PFSK-1 (cell line): ENCODE measurements at regions not wholly inside any gene's neighbourhood (a gene's known extent, or its start where the extent isn't known, plus 50 kb on each side); places are given as distances from the start of the nearest gene placed in this dataset.

Source experiments
- SIN3A ChIP-seq: IDR thresholded peaks from 2 replicates; pipeline ENCODE4 v1.6.1; 2012; ENCODE audit warnings: mild to moderate bottlenecking, low read length, moderate library complexity, borderline replicate concordance; ENCODE audit not compliant: insufficient read depth
- TF ChIP-seq, protein P1 (sequence below), 2 experiments: IDR thresholded peaks; 2 replicates each; pipeline versions ENCODE4 v1.6.1 to v1.8.0; 2011 to 2012; ENCODE audit warnings: low read depth in 2 of 2, low read length in 2 of 2, control low read depth in 1 of 2, inconsistent platforms in 1 of 2, mild to moderate bottlenecking in 1 of 2, moderate library complexity in 1 of 2; ENCODE audit not compliant: insufficient read depth in 1 of 2

- TF ChIP-seq SIN3A, result no peak
- TF ChIP-seq, protein P1, sequence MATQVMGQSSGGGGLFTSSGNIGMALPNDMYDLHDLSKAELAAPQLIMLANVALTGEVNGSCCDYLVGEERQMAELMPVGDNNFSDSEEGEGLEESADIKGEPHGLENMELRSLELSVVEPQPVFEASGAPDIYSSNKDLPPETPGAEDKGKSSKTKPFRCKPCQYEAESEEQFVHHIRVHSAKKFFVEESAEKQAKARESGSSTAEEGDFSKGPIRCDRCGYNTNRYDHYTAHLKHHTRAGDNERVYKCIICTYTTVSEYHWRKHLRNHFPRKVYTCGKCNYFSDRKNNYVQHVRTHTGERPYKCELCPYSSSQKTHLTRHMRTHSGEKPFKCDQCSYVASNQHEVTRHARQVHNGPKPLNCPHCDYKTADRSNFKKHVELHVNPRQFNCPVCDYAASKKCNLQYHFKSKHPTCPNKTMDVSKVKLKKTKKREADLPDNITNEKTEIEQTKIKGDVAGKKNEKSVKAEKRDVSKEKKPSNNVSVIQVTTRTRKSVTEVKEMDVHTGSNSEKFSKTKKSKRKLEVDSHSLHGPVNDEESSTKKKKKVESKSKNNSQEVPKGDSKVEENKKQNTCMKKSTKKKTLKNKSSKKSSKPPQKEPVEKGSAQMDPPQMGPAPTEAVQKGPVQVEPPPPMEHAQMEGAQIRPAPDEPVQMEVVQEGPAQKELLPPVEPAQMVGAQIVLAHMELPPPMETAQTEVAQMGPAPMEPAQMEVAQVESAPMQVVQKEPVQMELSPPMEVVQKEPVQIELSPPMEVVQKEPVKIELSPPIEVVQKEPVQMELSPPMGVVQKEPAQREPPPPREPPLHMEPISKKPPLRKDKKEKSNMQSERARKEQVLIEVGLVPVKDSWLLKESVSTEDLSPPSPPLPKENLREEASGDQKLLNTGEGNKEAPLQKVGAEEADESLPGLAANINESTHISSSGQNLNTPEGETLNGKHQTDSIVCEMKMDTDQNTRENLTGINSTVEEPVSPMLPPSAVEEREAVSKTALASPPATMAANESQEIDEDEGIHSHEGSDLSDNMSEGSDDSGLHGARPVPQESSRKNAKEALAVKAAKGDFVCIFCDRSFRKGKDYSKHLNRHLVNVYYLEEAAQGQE (IDR thresholded peaks at IDR 0.05; ENCODE audit: insufficient read depth in 1 of 2, low read depth in 2 of 2, low read length in 2 of 2), result no peak
These were observed 369.2 kb upstream of the IL12A start for GRCh38 chr3:159619341-159619885.
